Stimulated activated naive CD4-positive, alpha-beta T cell treated with Interleukin-2 at 50 U/mL for 16 hours (primary cell): ENCODE measurements at regions not wholly inside any gene's neighbourhood (a gene's known extent, or its start where the extent isn't known, plus 50 kb on each side); places are given as distances from the start of the nearest gene placed in this dataset.
"Not testable (repeated sequence)": the region's sequence is repeated elsewhere in the genome, so short reads cannot be mapped to it uniquely, and the experiment has no call there.

Experiments
- DNase-seq: peaks from one replicate; lab custom pipeline; 2025; lab: John Stamatoyannopoulos, UW

DNA sequence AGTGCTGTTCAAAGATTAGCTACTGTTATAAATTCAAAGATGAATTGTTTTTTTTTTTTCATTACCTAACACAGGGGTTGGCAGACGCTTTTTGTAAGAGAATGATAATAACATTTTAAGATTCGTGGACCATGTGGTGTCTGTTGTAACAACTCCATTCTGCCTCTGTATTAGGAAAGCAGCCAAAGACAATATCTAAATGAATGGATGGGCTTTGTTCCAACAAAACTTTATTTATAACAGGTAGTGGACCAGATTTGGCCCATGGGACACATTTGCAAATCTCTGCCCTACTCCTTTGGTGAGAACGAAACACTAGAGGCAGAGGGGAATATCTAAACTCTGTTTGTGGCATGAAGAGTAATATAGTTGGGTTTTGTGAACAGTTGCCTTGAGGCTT lies 83.6 kb upstream of the BLID start:
- no peak for DNase-seq

DNA sequence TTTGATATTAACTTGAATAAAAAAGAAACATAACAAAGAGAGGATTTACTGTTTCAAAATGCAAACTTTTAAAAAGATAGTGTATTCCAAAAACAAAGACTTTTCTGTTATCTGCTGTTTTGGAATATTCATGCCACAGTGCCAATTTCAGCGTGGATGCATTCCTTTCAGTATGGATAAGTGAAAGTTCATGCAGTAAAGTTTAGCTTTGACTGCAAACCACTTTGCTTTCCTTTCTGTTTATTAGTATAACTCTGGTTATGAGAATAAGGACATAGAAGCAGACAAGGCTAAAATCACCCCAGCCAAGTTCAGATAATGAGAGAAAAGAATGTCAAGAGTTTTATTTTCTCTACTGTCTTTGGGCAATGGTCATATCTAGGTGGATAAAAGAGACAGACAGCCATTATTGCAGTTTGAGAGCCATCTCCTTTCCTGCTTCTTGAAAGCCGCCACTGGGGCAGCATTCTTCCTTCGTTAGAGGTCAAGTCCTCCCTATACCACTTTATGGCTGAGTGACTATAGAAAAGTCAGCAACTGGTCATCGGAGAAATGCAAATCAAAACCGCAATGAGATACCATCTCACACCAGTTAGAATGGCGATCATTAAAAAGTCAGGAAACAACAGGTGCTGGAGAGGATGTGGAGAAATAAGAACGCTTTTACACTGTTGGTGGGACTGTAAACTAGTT lies 82.4 kb upstream of the BLID start:
- no peak for DNase-seq

DNA sequence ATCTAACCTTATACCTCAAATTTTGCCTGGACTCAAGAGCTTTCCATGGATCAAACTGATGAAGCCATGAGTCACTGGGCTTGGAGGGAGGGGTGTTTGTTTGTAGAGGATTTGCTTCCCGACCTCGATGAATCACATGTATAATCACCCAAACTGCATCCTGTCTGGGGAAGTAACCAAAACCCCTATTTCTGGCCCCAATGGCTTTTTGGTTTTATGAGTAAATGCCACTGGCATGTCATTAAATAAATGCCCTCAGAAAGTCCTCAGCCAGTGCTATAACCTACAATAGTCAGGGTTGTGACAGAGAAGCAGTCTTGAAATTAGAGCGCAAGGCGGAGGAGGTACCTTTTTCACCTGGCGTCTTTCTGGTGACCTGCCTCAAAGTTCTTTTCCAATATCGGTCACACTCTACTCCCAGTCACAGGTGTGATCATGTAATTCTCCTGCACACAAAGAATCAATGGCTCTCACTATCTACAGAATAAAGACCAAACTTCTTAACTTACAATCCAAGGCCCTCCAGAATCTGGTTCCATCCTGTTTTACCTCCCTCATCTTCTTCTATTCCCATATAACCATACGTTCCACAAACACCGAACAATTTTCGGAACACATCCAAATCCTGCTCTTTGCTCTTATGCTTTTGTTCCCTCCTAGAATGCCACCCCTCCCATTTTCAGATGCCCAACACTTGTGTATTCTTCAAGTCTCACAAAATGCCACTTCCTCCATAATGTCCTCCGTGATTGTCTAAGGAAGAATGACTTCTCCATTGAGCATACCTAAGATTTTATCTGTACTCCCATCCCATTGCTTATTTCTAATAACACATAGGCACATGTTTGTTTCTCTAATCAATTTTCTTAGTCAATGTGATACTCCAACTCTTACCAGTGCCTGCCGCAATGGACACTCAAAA lies 81.3 kb upstream of the BLID start:
- no peak for DNase-seq

DNA sequence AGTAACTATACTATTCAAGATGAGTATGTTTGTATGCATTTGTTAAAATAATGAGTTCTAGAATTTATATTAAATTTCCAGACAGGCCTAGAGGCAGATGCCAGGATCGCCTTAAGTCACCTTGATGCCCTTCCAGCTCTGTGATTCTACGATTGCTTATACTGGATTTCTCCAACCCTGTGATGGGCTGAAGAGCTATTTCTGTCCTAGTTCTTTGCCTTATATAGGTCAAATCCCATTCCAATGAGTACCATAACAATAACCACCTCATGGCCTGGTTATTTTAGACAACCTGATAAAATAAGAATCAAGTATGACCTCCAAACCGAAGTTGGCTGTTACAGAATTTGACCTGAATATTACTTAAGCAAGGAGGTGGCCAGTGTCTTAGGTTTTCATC lies 79.8 kb upstream of the BLID start:
- DNase-seq = no peak

- DNase-seq = not testable (repeated sequence)
Measured at GRCh38 chr11:122193881-122194480, 78.0 kb upstream of the BLID start.

DNA sequence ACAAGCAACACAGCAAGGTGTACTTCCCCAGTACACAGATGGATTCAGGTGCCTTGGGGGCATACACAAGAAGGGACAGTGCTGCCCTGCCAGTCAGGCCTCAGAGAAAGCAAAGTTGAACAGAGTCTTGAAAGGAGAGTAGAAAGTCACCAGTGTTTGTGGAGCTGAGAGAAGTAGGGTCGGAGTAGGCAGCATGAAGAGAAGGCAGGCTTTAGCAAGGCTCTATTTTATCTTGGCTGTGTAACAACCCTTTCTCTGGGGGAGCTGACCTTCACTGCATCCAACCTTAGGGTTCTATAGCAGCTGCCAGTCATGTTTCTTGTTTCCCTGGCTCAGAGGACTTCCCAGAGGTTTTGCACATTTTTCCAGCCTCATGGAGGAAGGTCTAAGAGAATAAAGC lies 77.4 kb upstream of the BLID start:
- no peak for DNase-seq

- DNase-seq = no peak
Measured at GRCh38 chr11:122192634-122193255, 76.7 kb upstream of the BLID start.

- DNase-seq = no peak
Measured at GRCh38 chr11:122190768-122191167, 74.8 kb upstream of the BLID start.

DNA sequence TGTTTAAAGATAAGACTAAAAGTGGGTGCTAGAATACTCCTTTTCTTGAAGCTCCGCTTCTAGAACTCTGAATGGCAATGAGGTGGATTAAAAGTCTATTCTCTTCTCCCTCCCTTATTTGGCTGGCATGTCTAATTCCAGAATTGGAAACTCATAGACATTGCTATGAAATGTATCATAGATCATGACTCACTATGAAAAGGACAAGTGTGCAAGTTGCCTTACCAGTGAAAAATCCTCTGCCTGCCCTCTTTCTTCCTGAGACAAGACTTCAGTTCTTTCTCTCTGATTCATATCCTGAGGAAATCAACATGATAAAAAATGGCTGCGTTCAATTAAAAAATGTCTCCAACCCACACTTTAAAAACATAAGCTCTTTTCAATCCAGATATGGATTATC lies 73.2 kb upstream of the BLID start:
- no peak for DNase-seq

- DNase-seq = no peak
Measured at GRCh38 chr11:122187373-122188165, 71.6 kb upstream of the BLID start.

DNA sequence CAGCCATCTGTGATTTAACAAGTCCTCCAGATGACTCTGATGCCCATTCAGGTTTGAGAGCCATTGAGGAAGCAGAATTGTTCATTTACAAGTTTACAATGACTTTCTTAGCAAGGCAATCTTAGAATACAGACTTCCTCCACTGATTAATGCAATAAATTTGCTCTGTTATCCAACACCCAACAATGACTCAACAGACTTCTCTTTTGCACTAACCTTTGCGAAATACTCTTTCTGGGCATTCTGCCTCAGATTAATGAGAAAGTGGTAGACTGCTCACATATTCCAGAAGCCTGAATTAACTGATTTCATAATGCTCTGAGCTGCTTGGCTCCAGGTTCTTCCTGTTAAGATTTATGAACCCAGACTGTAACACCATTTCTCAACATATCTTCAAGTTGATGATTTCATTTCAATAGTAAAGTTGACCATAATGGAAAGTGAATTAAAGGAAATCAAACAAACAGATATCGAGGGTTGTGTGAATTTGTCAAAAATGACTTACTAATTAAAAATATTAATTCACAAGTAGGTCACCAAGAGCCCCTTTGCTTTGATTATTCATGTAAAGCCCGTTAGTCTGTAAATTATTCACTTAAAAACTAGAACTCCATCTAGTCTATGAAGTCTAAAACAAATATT lies 70.5 kb upstream of the BLID start:
- no peak for DNase-seq

DNA sequence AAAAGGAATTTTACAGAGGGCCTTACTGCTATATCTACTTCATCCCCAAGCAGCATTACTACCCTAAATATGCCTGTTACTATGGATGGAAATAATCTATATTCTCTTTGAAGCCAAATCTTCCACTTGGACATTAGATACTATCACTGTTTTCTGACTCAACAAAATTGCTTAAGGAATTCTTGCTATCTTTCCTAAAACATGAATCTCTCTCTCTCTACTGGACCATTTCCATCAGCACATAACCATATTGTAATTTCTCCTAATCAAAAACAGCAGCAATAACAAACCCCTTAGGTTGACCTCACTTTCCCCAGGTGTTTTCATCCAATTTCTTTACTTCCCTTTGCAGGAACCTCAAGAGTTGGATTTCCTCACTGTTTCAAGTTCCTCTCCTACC lies 67.9 kb upstream of the BLID start:
- no peak for DNase-seq

DNA sequence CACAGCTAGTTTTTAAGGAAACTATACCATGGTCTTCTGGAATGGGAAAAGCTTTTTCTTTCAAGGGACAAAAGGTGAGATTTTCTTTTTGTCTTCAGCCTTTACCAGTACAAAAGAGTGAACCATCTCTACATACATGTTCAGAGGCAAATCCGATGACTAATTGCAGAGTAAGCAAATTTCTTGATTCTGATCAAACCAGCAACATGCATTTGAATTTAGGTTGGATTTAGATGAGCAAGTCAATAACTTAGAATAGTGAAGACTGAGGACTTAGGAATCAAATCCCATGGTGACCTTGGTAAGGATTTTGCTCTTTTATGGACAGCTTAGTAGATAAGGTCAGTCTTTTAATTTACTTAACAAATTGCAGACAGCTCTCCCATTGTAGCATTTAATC lies 65.9 kb upstream of the BLID start:
- no peak for DNase-seq

DNA sequence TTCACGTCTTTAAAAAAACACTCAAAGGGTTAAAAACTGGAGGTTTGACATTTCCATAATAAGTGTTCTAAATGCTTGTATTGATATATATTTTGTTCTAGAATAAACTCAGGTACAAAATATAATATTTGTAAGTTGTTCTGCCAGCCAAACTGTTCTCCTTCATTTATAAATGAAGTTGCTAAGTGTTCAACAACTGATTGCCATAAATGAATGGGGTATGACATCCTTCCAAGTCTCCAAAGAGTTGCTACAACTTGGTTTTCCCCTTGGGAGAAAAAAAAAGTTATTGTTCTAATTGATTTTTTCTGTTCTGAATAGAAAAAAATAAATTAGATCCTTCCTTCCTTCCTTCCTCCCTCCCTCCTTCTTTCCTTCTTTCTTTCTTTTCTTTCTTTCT lies 65.4 kb upstream of the BLID start:
- DNase-seq = no peak

- DNase-seq = no peak
Measured at GRCh38 chr11:122179961-122180834, 64.2 kb upstream of the BLID start.

DNA sequence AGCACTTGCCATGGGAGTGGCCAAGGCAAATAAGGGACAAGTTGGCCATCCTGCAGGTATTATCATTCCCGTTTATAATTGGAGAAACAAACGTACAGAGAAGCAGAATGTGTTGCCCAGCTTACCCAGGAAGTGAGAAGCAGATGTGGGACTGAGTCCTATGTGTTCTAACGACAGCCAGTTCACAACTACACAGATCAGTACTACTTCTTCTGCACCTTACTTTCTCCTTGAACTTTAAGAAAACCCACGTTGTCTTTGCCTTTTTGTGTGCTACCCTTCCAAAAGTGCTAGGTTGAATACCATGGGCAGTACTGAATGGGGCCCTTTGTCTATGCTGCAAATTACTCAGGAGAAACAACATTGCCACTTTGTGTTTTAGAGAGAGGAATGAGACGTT lies 62.8 kb upstream of the BLID start:
- no peak for DNase-seq

DNA sequence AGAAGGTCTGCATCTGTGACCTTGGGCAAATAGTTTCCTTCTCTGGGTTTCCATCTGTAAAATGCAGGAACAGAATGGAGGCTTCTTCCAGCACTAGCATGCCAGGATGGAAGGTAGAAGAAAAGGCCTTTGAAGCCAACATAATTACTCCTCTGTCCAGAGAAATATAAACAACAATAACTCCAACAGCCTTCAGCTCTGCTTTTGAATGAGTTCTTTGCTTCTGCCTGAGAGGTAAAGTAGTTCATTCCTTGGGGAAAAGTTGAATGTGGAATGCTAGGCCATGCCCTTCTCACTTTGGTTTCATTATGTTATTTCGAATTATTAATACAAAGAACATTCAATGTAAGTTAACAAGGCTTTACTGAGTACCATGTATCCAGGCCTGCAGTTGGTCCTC lies 61.2 kb upstream of the BLID start:
- DNase-seq = no peak

GRCh38 chr11:122176651-122177050 lies 60.6 kb upstream of the BLID start:
- no peak for DNase-seq

DNA sequence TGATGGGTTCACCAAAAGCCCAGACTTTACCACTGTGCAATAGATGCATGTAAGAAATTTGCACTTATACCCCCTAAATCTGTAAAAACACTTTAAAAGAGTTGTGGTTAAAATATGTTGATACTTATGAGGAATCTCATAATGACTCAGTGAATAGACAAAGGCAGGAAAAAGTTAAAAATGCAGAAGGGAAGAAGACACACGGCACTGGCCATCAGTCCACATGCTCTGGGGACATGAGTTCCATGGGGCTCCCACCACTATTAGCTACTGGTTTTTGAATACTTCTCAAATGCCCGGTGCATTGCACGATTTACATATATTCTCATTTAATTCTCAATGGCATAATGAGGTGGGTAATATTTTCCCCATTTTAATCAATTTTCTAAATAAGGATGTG lies 59.3 kb upstream of the BLID start:
- no peak for DNase-seq

DNA sequence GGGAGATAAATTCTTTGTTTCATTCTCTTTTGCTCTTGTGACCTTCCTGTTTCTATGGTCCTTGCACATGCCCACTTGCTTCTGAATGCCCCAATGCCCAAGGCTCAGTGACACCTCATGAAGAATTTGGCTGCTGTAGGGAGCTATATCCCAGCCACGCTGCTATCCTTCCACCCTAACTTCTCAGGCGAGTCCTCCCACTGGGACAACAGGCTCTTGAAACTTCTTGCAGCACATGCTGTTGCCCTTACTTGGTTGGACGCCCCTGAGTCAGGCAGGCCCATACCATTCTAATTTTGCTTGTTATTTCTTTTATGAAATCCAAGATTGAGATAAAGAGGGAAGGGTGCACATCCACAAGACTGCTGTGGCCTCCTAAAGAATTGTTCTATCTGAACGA lies 57.6 kb upstream of the BLID start:
- no peak for DNase-seq
